H9 (cell line): ENCODE measurements at regions not wholly inside any gene's neighbourhood (a gene's known extent, or its start where the extent isn't known, plus 50 kb on each side); places are given as distances from the start of the nearest gene placed in this dataset.

ENCODE experiments used
- DNase-seq: peaks from one replicate; pipeline ENCODE4 v3.0.0-alpha.2; 2017
- H2AFZ ChIP-seq: one replicate; pipeline ENCODE4 v1.6.1; 2013; ENCODE audit warnings: mild to moderate bottlenecking, low read length, control low read depth, moderate library complexity
- H2AK5ac ChIP-seq: 2 replicates; pipeline ENCODE4 v1.6.1; 2013; ENCODE audit warnings: low read length, control low read depth, mixed read lengths; ENCODE audit not compliant: insufficient read length
- H2BK120ac ChIP-seq: one replicate; pipeline ENCODE4 v1.6.1; 2013; ENCODE audit warnings: low read depth, mild to moderate bottlenecking, low read length, control low read depth, inconsistent platforms; ENCODE audit not compliant: poor library complexity, severe bottlenecking
- H2BK12ac ChIP-seq: 2 replicates; pipeline ENCODE4 v1.6.1; 2013; ENCODE audit warnings: low read length, control low read depth, mixed read lengths, low read depth; ENCODE audit not compliant: insufficient read length
- H2BK15ac ChIP-seq: 2 replicates; pipeline ENCODE4 v1.6.1; 2013; ENCODE audit warnings: low read depth, low read length, control low read depth
- H2BK20ac ChIP-seq: one replicate; pipeline ENCODE4 v1.6.1; 2013; ENCODE audit warnings: low read depth, mild to moderate bottlenecking, low read length, control low read depth, inconsistent platforms; ENCODE audit not compliant: poor library complexity, severe bottlenecking
- H2BK5ac ChIP-seq: 2 replicates; pipeline ENCODE4 v1.6.1; 2013; ENCODE audit warnings: low read length, control low read depth, mixed read lengths; ENCODE audit not compliant: insufficient read length
- H3K14ac ChIP-seq: 2 replicates; pipeline ENCODE4 v1.6.1; 2013; ENCODE audit warnings: low read length, control low read depth; ENCODE audit not compliant: insufficient read depth
- H3K18ac ChIP-seq: 2 replicates; pipeline ENCODE4 v1.6.1; 2013; ENCODE audit warnings: low read depth, mild to moderate bottlenecking, mixed read lengths, low read length, control low read depth; ENCODE audit not compliant: insufficient read length
- H3K23ac ChIP-seq: 2 replicates; pipeline ENCODE4 v1.6.1; 2013; ENCODE audit warnings: low read length, control low read depth, mixed read lengths, low read depth; ENCODE audit not compliant: insufficient read length
- H3K23me2 ChIP-seq: 2 replicates; pipeline ENCODE4 v1.6.1; 2013; ENCODE audit warnings: low read depth, mild to moderate bottlenecking, mixed read lengths, low read length, control low read depth; ENCODE audit not compliant: insufficient read length, poor library complexity, severe bottlenecking
- H3K27ac ChIP-seq: 2 replicates; pipeline ENCODE4 v1.5.1; 2013; ENCODE audit warnings: low read length, control low read depth, mixed read lengths, low read depth; ENCODE audit not compliant: insufficient read length
- H3K27me3 ChIP-seq: 2 replicates; pipeline ENCODE4 v1.6.1; 2013; ENCODE audit warnings: low read length, control low read depth, inconsistent platforms; ENCODE audit not compliant: insufficient read depth
- H3K4ac ChIP-seq: 2 replicates; pipeline ENCODE4 v1.6.1; 2013; ENCODE audit warnings: low read depth, mild to moderate bottlenecking, control low read depth, inconsistent platforms, low read length, moderate library complexity
- H3K4me1 ChIP-seq: 2 replicates; pipeline ENCODE4 v1.6.1; 2013; ENCODE audit warnings: low read length, control low read depth, inconsistent platforms; ENCODE audit not compliant: insufficient read depth
- H3K4me2 ChIP-seq: 2 replicates; pipeline ENCODE4 v1.6.1; 2013; ENCODE audit warnings: low read length, control low read depth, mixed read lengths; ENCODE audit not compliant: insufficient read length, insufficient read depth
- H3K56ac ChIP-seq: 2 replicates; pipeline ENCODE4 v1.6.1; 2013; ENCODE audit warnings: low read depth, mild to moderate bottlenecking, mixed read lengths, low read length, control low read depth; ENCODE audit not compliant: insufficient read length
- H3K79me1 ChIP-seq: 2 replicates; pipeline ENCODE4 v1.6.1; 2013; ENCODE audit warnings: low read depth, mild to moderate bottlenecking, moderate library complexity, low read length, control low read depth, inconsistent platforms; ENCODE audit not compliant: insufficient read depth, poor library complexity, severe bottlenecking
- H3K79me2 ChIP-seq: 2 replicates; pipeline ENCODE4 v1.6.1; 2013; ENCODE audit warnings: low read length, control low read depth, inconsistent platforms; ENCODE audit not compliant: insufficient read depth
- H3K9ac ChIP-seq: 2 replicates; pipeline ENCODE4 v1.6.1; 2013; ENCODE audit warnings: low read length, control low read depth, mixed read lengths; ENCODE audit not compliant: insufficient read length; ENCODE audit errors: extremely low read depth
- H3K9me3 ChIP-seq: one replicate; pipeline ENCODE4 v1.6.1; 2013; ENCODE audit warnings: low read depth, low read length, inconsistent platforms; ENCODE audit not compliant: control insufficient read depth
- H3T11ph ChIP-seq: one replicate; pipeline ENCODE4 v1.6.1; 2013; ENCODE audit warnings: mild to moderate bottlenecking, low read length, control low read depth, inconsistent platforms
- H4K20me1 ChIP-seq: one replicate; pipeline ENCODE4 v1.6.1; 2013; ENCODE audit not compliant: control insufficient read depth, insufficient read length, insufficient read depth
- H4K5ac ChIP-seq: 2 replicates; pipeline ENCODE4 v1.6.1; 2013; ENCODE audit warnings: low read depth, mild to moderate bottlenecking, mixed read lengths, low read length, control low read depth; ENCODE audit not compliant: insufficient read length
- H4K8ac ChIP-seq: replicated peaks from 2 replicates; pipeline ENCODE4 v1.6.1; 2013; ENCODE audit warnings: low read length, control low read depth, mixed read lengths, low read depth; ENCODE audit not compliant: insufficient read length
- H4K91ac ChIP-seq: 2 replicates; pipeline ENCODE4 v1.6.1; 2013; ENCODE audit warnings: low read depth, mild to moderate bottlenecking, moderate library complexity, mixed read lengths, low read length, control low read depth; ENCODE audit not compliant: insufficient read length
- H3K27ac Mint-ChIP-seq, 3 experiments: 2 replicates in 2 of 3; 3 replicates in 1 of 3; pipeline ENCODE4 v1.8.0; 2020 to 2021; ENCODE audit warnings: mixed read lengths in 3 of 3, mild to moderate bottlenecking in 1 of 3, moderate library complexity in 1 of 3
- H3K27me3 Mint-ChIP-seq: 2 replicates; pipeline ENCODE4 v1.8.0; 2021; ENCODE audit warnings: low read depth, mild to moderate bottlenecking, moderate library complexity, mixed read lengths
- H3K36me3 Mint-ChIP-seq, 3 experiments: 2 replicates in 2 of 3; 3 replicates in 1 of 3; pipeline ENCODE4 v1.8.0; 2020 to 2021; ENCODE audit warnings: low read depth in 3 of 3, mixed read lengths in 3 of 3; ENCODE audit not compliant: insufficient read depth in 1 of 3
- H3K4me1 Mint-ChIP-seq, 2 experiments: 2 replicates each; pipeline ENCODE4 v1.8.0; 2020; ENCODE audit warnings: mixed read lengths in 2 of 2
- H3K4me3 Mint-ChIP-seq, 2 experiments: 2 replicates in 1 of 2; 3 replicates in 1 of 2; pipeline ENCODE4 v1.8.0; 2020 to 2021; ENCODE audit warnings: mild to moderate bottlenecking in 2 of 2, mixed read lengths in 2 of 2, moderate library complexity in 1 of 2
- H3K9me3 Mint-ChIP-seq, 2 experiments: 2 replicates in 1 of 2; 3 replicates in 1 of 2; pipeline ENCODE4 v1.8.0; 2020; ENCODE audit warnings: mild to moderate bottlenecking in 2 of 2, mixed read lengths in 2 of 2, moderate library complexity in 1 of 2
- CTCF ChIP-seq: fragments of 200-600 bp; sonication (generic); conservative IDR thresholded peaks from 3 replicates; pipeline ENCODE4 v1.8.0; 2021; ENCODE audit warnings: antibody characterized with exemption, mild to moderate bottlenecking
- WGBS: extraction: QIAGEN DNeasy Blood & Tissue Kit; methylation state at CpG from one replicate; pipeline ENCODE4 v1.1.7; 2013; ENCODE audit warnings: missing lambda C conversion rate, low lambda C conversion rate, mixed read lengths; ENCODE audit not compliant: insufficient read length; ENCODE audit errors: extremely low coverage; 5-methylcytosine and 5-hydroxymethylcytosine counted together

GRCh38 chr11:45089676-45090499 is 56.6 kb upstream of the PRDM11 start:
- DNase-seq = peak; percentile 68

More at GRCh38 chr11:45089676-45090499, 56.6 kb upstream of the PRDM11 start:
- Histone ChIP-seq H3K23ac (no peak overlapping the region), H3K4ac (no peak overlapping the region), H2BK12ac (no peak overlapping the region), H3K27me3 (no peaks in the 10 kb centered on the region), H3K56ac (no peak overlapping the region), H3K9ac (no peak overlapping the region), H4K5ac (no peak overlapping the region), H3K23me2 (no peaks in the 10 kb centered on the region), H2BK5ac (no peak overlapping the region), H2BK15ac (no peak overlapping the region), H4K20me1 (no peaks in the 10 kb centered on the region), H2AFZ (no peak overlapping the region), H4K91ac (no peak overlapping the region), H2BK120ac (no peak overlapping the region), H3K4me2 (no peak overlapping the region), H3K14ac (no peak overlapping the region), H3K9me3 (no peaks in the 10 kb centered on the region), H3K27ac (no peak overlapping the region), H3K4me1 (peaks cover 11% of the 10 kb centered on the region; the same call in 1 of the 2 replicates), H3K18ac (no peak overlapping the region), H2BK20ac (no peak overlapping the region), H3K79me2 (no peaks in the 10 kb centered on the region), H3K79me1 (no peaks in the 10 kb centered on the region), H3T11ph (no peak overlapping the region), H4K8ac (no peak overlapping the region), H2AK5ac (no peak overlapping the region)
- Mint-ChIP-seq H3K4me1 (peaks cover 62 to 65% of the 10 kb centered on the region in 2 experiments), H3K9me3 (no peaks in the 10 kb centered on the region), H3K4me3 (peak overlapping the region in 1 of 2 experiments; percentile 16; a peak in 1 of 5 replicates), H3K27ac (peak overlapping the region in 2 of 3 experiments; percentile 4 to 15; a peak in 2 of 7 replicates), H3K36me3 (no peaks in the 10 kb centered on the region), H3K27me3 (no peaks in the 10 kb centered on the region; the same call in 1 of the 2 replicates)
- WGBS = no CpG with 5 or more reads among the region's 6 CpGs
- TF ChIP-seq CTCF = peak; percentile 61
